Activated CD4-positive, alpha-beta memory T cell treated with anti-CD3 and anti-CD28 coated beads, Interleukin-2, amount 10 ng/mL, durations not matched to agents 7 days and 5 days (primary cell): ENCODE measurements at regions not wholly inside any gene's neighbourhood (a gene's known extent, or its start where the extent isn't known, plus 50 kb on each side); places are given as distances from the start of the nearest gene placed in this dataset.

Experiments
- CTCF ChIA-PET: fragments of 350-600 bp; sonication (Branson Sonifier 250); formaldehyde crosslinking; loops from one replicate; lab custom pipeline; 2021; ENCODE audit warnings: antibody characterized with exemption, inconsistent platforms; lab: Charles Lee
- POLR2A ChIA-PET: fragments of 350-600 bp; sonication (Branson Sonifier 250); formaldehyde crosslinking; loops from one replicate; lab custom pipeline; 2021; ENCODE audit warnings: antibody characterized with exemption; lab: Charles Lee
- DNase-seq: peaks from one replicate; pipeline ENCODE4 v3.0.0-alpha.2; 2020
- H3K27ac Mint-ChIP-seq: one replicate; pipeline ENCODE4 v1.8.0; 2021; ENCODE audit warnings: mild to moderate bottlenecking, mixed read lengths
- H3K27me3 Mint-ChIP-seq: one replicate; pipeline ENCODE4 v1.8.0; 2021; ENCODE audit warnings: mixed read lengths
- H3K36me3 Mint-ChIP-seq: one replicate; pipeline ENCODE4 v1.8.0; 2021; ENCODE audit warnings: low read depth, mixed read lengths
- H3K4me1 Mint-ChIP-seq: one replicate; pipeline ENCODE4 v1.8.0; 2021; ENCODE audit warnings: mixed read lengths
- H3K4me3 Mint-ChIP-seq: one replicate; pipeline ENCODE4 v1.8.0; 2021; ENCODE audit warnings: mild to moderate bottlenecking, mixed read lengths
- H3K9me3 Mint-ChIP-seq: one replicate; pipeline ENCODE4 v1.8.0; 2021; ENCODE audit warnings: mixed read lengths

DNA sequence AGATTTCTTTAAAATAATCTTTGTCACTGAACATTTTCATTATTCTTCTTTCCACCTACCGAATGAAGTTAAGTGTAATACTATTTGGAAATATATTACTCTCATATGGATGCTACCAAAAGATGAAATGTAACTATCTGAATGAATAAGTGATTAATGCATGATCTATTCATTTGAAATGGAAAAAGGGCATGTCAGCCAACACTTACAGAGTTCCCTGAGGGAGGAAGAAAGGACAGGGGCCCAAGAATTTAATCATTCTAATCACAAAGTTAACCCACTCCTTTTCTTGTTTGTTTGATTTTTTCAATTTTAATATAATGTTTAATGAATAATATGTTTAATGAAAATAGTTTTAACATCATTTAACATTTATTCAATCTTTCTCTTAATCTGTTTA is 129.4 kb downstream of the ZC3H11B start:
- Mint-ChIP-seq H3K9me3 (no peaks in the 10 kb centered on the region), H3K4me3 (no peak overlapping the region), H3K27ac (no peak overlapping the region), H3K4me1 (no peaks in the 10 kb centered on the region), H3K27me3 (peaks cover 1% of the 10 kb centered on the region), H3K36me3 (no peaks in the 10 kb centered on the region)
- DNase-seq, result no peak
- ChIA-PET POLR2A (no interaction called here), CTCF (no interaction called here)

DNA sequence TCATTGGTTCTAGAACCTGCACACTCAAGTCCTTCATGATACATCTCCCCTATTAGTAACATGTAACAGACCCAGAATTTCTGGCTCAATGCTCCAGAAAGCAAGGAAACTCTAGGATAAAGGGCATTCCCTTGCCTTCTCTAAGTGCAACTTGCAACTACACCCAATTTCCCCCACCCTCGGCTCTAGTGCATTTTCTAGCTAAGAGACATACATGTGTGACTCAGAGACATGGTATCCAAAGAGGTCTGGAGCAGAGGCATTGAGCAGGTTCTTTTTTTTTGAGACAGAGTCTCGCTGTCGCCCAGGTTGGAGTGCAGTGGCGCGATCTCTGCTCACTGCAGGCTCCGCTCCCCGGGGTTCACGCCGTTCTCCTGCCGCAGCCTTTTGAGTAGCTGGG is 132.9 kb downstream of the ZC3H11B start:
- H3K36me3 Mint-ChIP-seq, result no peaks in the 10 kb centered on the region
- H3K4me1 Mint-ChIP-seq, result peaks cover 7% of the 10 kb centered on the region
- H3K9me3 Mint-ChIP-seq, result no peaks in the 10 kb centered on the region
- no peak overlapping the region for H3K4me3 Mint-ChIP-seq
- H3K27me3 Mint-ChIP-seq, result peaks cover 1% of the 10 kb centered on the region
- no peak overlapping the region for H3K27ac Mint-ChIP-seq
- DNase-seq, result no peak
- ChIA-PET CTCF (no interaction called here), POLR2A (no interaction called here)

DNA sequence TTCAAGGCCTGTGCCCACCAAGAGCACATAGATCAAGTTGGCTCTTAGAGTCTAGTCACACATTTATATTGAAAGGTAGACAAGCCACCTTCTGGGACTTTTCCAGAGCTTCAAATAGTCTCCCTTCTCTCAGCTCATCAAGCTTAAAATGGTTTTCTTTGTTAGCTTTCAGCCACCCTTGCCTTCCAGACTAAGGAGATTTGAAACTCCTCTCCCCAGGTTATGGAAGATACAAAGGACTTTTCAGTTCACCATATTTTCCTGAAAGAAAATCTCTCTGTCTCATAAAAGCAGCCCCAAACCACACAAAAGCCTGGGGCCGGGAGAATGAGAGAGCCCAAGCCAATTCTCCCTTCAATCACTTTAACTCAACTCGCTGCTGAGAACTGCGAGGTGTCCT is 134.1 kb downstream of the ZC3H11B start:
- DNase-seq, result no peak
- Mint-ChIP-seq H3K27me3 (peaks cover 1% of the 10 kb centered on the region), H3K36me3 (no peaks in the 10 kb centered on the region), H3K4me1 (peaks cover 7% of the 10 kb centered on the region), H3K4me3 (no peak overlapping the region), H3K27ac (no peak overlapping the region), H3K9me3 (no peaks in the 10 kb centered on the region)
- ChIA-PET CTCF (no interaction called here), POLR2A (no interaction called here)

DNA sequence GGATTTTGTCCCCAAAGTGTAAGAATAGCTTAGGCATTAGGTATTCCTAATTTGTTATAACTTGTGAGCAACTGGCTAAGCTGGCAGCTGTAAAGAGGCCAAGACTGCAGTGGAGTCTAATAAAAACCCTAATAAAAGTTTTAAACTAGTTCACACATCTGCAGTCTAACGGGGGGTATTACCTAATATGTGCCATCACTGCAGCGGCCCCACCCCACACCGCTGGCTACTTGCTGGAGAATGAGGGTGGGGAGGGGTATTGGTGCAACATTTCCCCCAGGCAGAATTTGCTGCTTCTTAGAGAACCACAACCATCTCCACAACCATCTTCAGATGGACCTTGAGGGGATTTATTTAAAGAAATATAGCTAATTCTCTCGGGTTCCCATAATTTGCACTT is 135.0 kb downstream of the ZC3H11B start:
- Mint-ChIP-seq H3K4me3 (no peak overlapping the region), H3K4me1 (peaks cover 7% of the 10 kb centered on the region), H3K27ac (no peak overlapping the region), H3K27me3 (no peaks in the 10 kb centered on the region), H3K36me3 (no peaks in the 10 kb centered on the region), H3K9me3 (no peaks in the 10 kb centered on the region)
- ChIA-PET POLR2A (interaction anchor here (0.9 kb wide), 1 partner anchor 9 kb away, joined by 3 read pairs; no protein-coding TSS in a partner anchor), CTCF (no interaction called here)
- DNase-seq, result no peak

DNA sequence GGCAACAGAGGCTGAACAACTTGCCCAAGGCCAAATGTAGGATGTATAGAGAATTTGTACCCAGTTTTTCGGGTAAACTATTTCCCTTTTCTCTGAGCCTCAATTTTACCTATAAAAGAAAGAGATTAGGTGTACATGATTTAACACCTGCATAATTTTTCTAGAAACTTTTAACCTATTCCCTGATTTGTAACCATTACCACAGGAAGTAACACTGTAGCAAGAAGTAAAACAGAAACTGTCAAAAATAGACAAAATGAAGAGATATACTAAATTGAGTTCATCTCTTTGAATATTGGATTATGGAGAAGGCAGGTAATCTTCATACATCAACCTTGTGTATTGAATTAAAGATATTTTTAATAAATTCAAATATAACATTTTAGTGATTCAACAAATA is 136.2 kb downstream of the ZC3H11B start:
- POLR2A ChIA-PET, result no interaction called here

DNA sequence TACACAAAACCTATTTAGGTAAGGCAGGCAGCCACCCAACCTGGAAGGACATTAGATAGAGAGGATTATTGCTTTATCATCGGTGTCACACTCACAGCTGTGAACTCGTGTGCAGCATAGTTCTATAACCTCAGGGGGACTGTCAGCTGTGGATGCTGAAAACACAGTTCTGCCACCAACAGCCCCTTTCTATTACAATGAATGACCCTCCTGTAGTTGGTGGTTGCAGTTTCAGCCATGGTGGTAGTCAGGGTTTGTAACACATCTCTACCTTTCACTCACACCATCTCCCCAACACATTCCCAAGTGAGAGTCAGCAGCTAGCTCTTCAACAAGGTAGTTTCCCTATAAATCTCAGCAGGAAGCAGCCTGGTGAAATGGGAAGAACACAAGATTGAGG is 136.8 kb downstream of the ZC3H11B start:
- no peak for DNase-seq
- no peaks in the 10 kb centered on the region for H3K27me3 Mint-ChIP-seq
- H3K9me3 Mint-ChIP-seq, result no peaks in the 10 kb centered on the region
- no peaks in the 10 kb centered on the region for H3K36me3 Mint-ChIP-seq
- peaks cover 7% of the 10 kb centered on the region for H3K4me1 Mint-ChIP-seq
- no peak overlapping the region for H3K4me3 Mint-ChIP-seq
- CTCF ChIA-PET, result no interaction called here
- POLR2A ChIA-PET, result no interaction called here
- H3K27ac Mint-ChIP-seq, result no peak overlapping the region

More for the DNA sequence above, 136.2 kb downstream of the ZC3H11B start:
- no peaks in the 10 kb centered on the region for H3K36me3 Mint-ChIP-seq
- H3K27ac Mint-ChIP-seq, result no peak overlapping the region
- no peaks in the 10 kb centered on the region for H3K9me3 Mint-ChIP-seq
- H3K27me3 Mint-ChIP-seq, result no peaks in the 10 kb centered on the region
- no peak overlapping the region for H3K4me3 Mint-ChIP-seq
- H3K4me1 Mint-ChIP-seq, result peaks cover 7% of the 10 kb centered on the region
- CTCF ChIA-PET, result interaction anchor here (0.5 kb wide), 1 partner anchor 46 kb away, joined by 6 read pairs; no protein-coding TSS in a partner anchor
- no peak for DNase-seq

DNA sequence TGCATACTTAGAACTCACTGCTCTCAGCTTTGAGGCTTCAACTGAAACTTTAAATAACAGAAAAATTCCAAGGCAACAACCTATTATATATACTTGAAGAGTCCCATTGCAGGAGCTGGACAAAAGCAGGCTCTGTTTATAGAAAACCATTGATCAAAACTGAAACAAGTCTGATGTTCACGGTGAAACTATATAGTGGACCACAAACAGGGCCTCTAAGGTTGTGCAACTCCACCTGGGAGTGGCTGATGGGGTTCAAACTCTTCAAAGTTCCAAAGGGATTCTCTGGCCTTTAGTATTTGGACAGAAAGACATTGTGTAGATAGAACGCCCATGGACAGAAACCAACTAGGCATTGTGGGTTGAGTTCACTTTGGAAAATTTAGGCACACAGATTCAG is 140.3 kb downstream of the ZC3H11B start:
- H3K4me1 Mint-ChIP-seq, result peaks cover 7% of the 10 kb centered on the region
- CTCF ChIA-PET, result no interaction called here
- H3K4me3 Mint-ChIP-seq, result no peak overlapping the region
- no peaks in the 10 kb centered on the region for H3K27me3 Mint-ChIP-seq
- H3K27ac Mint-ChIP-seq, result no peak overlapping the region
- no peak for DNase-seq
- H3K9me3 Mint-ChIP-seq, result no peaks in the 10 kb centered on the region
- POLR2A ChIA-PET, result no interaction called here
- no peaks in the 10 kb centered on the region for H3K36me3 Mint-ChIP-seq

DNA sequence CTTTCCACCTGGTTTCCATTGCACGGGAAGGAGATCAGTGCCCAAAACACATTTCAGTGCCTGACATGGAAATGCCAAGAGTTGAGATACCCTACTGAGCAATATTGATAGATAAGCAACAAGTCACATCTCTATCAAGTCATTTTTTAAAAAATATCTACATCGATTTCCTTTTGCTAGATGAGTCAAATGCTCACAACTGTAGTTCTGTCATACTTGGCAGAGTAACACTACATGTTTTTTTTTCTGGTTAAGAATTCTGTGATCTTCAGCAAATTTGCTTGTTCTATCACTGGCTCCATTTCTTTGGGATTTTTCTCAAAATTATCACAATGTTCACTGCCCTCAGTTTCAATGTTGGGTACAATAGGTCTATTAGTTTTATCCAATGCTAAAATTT is 145.4 kb downstream of the ZC3H11B start:
- Mint-ChIP-seq H3K4me3 (no peak overlapping the region), H3K9me3 (no peaks in the 10 kb centered on the region), H3K27me3 (no peaks in the 10 kb centered on the region), H3K27ac (no peak overlapping the region), H3K36me3 (no peaks in the 10 kb centered on the region), H3K4me1 (peaks cover 13% of the 10 kb centered on the region)
- CTCF ChIA-PET, result no interaction called here
- DNase-seq, result no peak
- POLR2A ChIA-PET, result interaction anchor here (0.6 kb wide), 1 partner anchor 47 kb away, joined by 3 read pairs; no protein-coding TSS in a partner anchor

DNA sequence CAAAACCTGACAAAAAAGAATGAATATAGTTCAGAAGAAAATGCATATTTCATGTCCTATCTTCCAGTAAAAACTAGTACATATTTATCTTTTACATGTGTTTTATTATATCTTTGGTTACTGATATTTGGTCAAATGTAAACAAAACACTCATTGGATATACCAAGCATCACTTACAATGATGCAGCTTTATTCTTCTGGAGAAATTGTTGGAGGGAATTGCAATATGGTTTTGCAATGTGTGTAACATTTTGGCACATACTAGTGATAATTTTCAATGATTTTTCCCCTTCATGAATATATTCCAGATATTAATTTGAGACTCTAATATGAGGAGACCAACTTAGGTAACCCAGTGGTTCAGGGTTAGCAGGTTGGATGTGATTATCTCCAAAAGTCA is 146.1 kb downstream of the ZC3H11B start:
- no peaks in the 10 kb centered on the region for H3K9me3 Mint-ChIP-seq
- POLR2A ChIA-PET, result no interaction called here
- no peak overlapping the region for H3K27ac Mint-ChIP-seq

DNA sequence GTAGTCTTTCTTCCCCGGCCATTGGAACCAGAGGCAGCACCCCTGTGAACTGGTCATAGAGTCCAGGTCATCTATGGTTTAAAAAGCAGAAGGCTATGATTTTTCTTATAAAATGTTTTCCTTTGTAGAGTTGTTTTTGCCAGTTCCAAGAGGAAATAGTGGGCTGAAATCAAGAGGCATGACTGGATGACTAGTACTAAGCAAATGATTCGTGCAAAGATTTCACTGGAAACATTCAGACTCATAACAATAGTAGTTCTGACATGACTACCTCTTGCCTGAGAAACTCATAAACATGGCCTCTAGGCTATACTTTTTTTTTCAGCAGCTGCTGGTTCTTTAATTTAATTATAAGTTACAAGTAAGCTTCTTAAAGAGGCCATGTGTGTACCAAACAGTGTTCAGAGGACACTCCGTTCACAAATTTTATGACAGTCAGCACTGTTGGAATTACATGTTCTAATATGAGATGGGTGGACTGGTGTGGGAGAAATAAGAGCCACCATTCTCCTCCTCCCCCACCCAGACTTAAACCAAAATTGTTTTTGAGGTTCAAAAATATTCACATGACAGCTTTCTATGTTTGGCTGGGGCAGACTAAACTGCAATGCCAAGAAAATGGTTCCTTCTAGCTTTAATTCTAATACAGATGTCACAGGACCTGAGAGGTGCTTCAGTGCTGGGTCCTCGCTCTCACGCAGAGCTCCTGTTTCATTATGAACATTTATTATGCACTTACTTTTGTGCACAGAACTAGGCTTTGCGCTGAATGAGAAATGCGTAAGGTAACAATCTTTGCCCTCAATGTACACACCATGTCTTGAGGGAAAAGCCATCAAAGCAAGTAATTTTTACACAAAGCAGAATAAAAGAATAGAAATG is 147.5 kb downstream of the ZC3H11B start:
- peak overlapping the region; percentile 45 for H3K27ac Mint-ChIP-seq
- CTCF ChIA-PET, result no interaction called here
- H3K4me3 Mint-ChIP-seq, result no peak overlapping the region
- no peaks in the 10 kb centered on the region for H3K9me3 Mint-ChIP-seq
- POLR2A ChIA-PET, result no interaction called here
- no peaks in the 10 kb centered on the region for H3K36me3 Mint-ChIP-seq
- peaks cover 26% of the 10 kb centered on the region for H3K4me1 Mint-ChIP-seq
- no peak for DNase-seq
- no peaks in the 10 kb centered on the region for H3K27me3 Mint-ChIP-seq

More for the DNA sequence above, 146.1 kb downstream of the ZC3H11B start:
- Mint-ChIP-seq H3K27me3 (no peaks in the 10 kb centered on the region), H3K4me1 (peaks cover 18% of the 10 kb centered on the region), H3K4me3 (no peak overlapping the region), H3K36me3 (no peaks in the 10 kb centered on the region)
- DNase-seq, result no peak
- CTCF ChIA-PET, result interaction anchor here (0.6 kb wide), 1 partner anchor 623 kb away, joined by 3 read pairs; no protein-coding TSS in a partner anchor

DNA sequence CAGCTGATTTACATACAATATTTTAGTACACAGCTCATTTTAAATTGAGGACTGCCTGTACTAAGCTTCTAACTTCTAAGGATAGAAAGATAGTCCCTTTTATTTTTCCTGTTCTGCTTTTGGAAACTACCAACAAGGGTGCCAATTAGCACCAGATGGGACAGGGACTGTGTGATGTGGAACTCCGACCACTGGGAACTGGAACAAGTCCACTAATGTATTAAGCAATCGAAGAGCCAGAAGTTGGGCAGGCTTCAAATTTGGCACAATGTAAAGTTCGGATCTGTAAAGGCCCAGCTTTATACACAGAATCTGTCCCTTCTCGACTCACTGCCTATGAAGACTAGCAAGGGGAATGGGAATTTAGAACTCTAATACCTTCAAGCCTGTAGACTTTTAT is 149.3 kb downstream of the ZC3H11B start:
- no peak for DNase-seq
- ChIA-PET CTCF (no interaction called here), POLR2A (no interaction called here)
- Mint-ChIP-seq H3K27me3 (no peaks in the 10 kb centered on the region), H3K9me3 (no peaks in the 10 kb centered on the region), H3K36me3 (no peaks in the 10 kb centered on the region), H3K4me1 (peaks cover 27% of the 10 kb centered on the region), H3K4me3 (no peak overlapping the region), H3K27ac (no peak overlapping the region)

DNA sequence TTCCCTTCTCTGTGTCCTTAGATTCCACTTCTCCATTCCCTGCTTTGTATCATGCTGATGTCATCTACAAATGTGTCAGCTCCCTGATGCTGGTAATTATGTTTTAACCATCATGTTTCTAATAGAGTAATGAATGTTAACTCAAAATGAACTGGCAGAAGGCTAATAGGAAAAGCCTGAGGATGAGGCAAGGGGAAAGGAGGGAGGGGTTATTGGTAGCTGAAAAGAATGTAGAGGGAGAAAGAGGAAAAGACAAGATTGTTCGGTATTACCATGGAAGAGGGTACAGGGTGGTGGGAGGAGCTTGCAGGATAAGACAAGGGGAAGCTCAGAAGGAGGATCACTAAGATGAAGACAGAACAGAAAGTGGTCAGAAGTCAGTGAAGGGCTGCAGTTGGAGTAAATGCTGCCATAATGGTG is 150.9 kb downstream of the ZC3H11B start:
- CTCF ChIA-PET, result no interaction called here
- POLR2A ChIA-PET, result no interaction called here
- Mint-ChIP-seq H3K4me1 (peaks cover 23% of the 10 kb centered on the region), H3K27ac (no peak overlapping the region), H3K9me3 (no peaks in the 10 kb centered on the region), H3K4me3 (no peak overlapping the region), H3K27me3 (no peaks in the 10 kb centered on the region), H3K36me3 (no peaks in the 10 kb centered on the region)
- DNase-seq, result no peak

DNA sequence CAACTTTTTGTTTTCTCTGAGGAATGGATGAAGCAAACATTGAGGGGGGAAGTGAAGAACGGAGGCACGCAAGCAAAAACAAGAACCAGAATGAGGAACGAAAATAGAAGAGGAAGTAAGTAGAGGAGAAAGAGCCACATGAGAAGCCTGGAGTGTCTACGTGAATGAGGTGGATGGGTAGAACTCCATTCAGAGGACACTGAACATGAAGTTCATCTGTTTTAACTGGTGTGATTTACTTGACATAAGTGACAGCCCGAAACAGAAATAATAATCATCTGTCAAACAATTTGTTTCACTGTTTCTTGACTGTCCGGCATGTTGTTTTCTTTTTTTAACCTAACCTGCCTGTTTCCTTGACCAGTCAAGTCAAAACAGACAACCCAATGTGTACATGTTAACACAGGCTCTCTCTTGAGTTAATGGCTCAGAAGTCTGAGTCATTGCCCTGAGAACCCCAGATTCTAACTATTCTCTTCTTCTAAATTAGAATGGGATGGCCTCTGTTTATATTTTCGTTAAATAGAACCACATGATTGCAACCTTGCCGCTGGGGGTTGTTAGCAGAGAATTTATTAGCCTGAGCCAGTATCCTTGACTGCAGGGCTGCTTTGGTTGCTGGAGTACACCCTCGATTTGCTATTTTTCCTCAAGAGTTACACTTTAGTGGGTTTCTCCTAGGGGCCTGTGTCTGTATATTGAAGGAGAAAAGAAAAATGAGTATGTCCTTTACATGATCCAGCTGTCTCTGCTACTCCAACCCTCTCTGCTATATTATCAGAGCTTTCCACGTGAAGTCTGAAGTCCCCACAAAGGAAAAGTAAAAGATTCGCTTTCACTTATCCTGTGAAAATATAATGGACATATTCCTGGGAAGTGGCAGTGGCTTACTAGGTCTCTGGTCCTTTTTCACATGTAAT is 151.7 kb downstream of the ZC3H11B start:
- H3K36me3 Mint-ChIP-seq, result no peaks in the 10 kb centered on the region
- no peak overlapping the region for H3K4me3 Mint-ChIP-seq
- no peaks in the 10 kb centered on the region for H3K27me3 Mint-ChIP-seq
- H3K4me1 Mint-ChIP-seq, result peaks cover 22% of the 10 kb centered on the region
- H3K9me3 Mint-ChIP-seq, result no peaks in the 10 kb centered on the region
- DNase-seq, result no peak
- no peak overlapping the region for H3K27ac Mint-ChIP-seq
- POLR2A ChIA-PET, result no interaction called here
- CTCF ChIA-PET, result no interaction called here
